ENCODE measurements at regions not wholly inside any gene's neighbourhood (a gene's known extent, or its start where the extent isn't known, plus 50 kb on each side); places are given as distances from the start of the nearest gene placed in this dataset.
A peak's percentile ranks its signal among the peaks of the same experiment; 100 is the strongest.

DNA sequence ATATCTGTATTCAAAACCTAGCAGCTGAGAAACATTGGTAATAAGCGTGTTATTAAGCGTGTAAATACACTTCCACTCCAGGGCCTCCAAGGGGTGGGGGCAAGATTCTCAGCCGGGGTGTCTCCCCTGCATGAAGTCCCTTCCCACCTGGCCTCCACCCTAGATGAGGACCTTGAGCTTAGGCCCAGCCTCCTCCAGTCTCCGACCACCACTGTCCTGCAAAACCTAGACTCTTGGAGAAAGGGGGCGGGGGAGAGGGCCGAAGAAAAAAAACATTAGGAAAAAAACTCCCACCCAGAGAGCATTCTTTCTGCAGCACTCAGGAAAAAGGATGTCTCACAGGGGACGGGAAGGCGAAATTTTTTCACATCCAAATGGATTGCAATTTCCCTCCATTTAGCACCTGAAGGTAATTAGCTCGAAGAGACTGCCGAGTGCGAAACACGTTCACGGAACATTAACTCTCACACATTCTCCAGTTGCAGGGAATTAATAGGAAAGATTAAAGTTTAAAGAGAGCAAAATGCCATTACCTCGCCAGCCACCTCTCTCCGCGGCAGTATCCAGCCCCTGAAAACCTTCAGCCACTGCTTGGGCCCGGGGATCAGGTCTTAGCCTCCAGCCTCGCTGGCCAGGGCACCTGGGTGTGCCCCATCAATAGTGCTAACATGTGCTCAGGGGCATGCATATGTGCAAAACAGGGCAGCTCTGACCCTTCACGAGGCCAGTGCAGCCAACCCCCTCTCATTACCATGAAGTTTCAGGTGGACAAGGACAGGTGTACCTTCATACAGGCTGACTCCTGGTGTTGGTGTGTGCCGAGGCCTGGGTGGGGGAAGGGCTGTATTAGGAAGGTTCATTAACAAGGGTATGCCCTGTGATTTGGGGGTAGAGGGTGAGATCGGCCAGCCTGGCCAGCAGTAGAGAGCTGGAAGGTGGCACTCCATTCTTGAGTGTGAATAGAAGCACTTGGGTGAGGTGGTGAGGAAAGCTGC is 77.2 kb downstream of the HIF1AN start:
- no peak overlapping the region for H3K27ac Mint-ChIP-seq (ENCODE audit: unreplicated experiment)
- no peak overlapping the region for H3K4me3 Mint-ChIP-seq (ENCODE audit: unreplicated experiment)
- peaks cover 61% of the 10 kb centered on the region for H3K27me3 Mint-ChIP-seq (ENCODE audit: unreplicated experiment)
- H3K9me3 Mint-ChIP-seq (ENCODE audit: unreplicated experiment): no peaks in the 10 kb centered on the region
- DNase-seq (ENCODE audit: extremely low spot score, unreplicated experiment): peak; percentile 67
- H3K36me3 Mint-ChIP-seq (ENCODE audit: unreplicated experiment): no peaks in the 10 kb centered on the region
- H3K4me1 Mint-ChIP-seq (ENCODE audit: unreplicated experiment): no peaks in the 10 kb centered on the region
- TF ChIP-seq, protein P1, sequence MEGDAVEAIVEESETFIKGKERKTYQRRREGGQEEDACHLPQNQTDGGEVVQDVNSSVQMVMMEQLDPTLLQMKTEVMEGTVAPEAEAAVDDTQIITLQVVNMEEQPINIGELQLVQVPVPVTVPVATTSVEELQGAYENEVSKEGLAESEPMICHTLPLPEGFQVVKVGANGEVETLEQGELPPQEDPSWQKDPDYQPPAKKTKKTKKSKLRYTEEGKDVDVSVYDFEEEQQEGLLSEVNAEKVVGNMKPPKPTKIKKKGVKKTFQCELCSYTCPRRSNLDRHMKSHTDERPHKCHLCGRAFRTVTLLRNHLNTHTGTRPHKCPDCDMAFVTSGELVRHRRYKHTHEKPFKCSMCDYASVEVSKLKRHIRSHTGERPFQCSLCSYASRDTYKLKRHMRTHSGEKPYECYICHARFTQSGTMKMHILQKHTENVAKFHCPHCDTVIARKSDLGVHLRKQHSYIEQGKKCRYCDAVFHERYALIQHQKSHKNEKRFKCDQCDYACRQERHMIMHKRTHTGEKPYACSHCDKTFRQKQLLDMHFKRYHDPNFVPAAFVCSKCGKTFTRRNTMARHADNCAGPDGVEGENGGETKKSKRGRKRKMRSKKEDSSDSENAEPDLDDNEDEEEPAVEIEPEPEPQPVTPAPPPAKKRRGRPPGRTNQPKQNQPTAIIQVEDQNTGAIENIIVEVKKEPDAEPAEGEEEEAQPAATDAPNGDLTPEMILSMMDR (IDR thresholded peaks at IDR 0.05): no peak

DNA sequence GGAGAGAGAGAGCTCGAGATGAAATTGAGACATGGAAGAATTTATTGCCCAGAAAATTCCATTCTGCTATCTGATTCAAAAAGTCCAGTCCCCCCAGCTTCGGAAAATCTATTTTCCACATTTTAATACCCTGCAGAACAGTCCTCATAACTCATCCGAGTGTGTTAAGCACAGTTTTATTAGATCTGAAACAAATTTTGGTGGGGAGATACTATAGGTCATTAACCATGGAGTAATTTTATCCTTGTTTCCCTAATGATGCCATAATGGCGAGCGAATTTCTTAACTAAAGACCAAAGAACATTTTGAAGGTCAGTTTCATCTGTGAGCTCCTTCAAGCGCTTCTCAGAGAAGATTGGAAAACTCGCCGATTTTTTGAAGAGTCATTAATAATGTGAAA is 78.1 kb downstream of the HIF1AN start:
- TF ChIP-seq, protein P1 (IDR thresholded peaks at IDR 0.05): no peak
- no peaks in the 10 kb centered on the region for H3K36me3 Mint-ChIP-seq (ENCODE audit: unreplicated experiment)
- no peaks in the 10 kb centered on the region for H3K9me3 Mint-ChIP-seq (ENCODE audit: unreplicated experiment)
- H3K4me3 Mint-ChIP-seq (ENCODE audit: unreplicated experiment): no peak overlapping the region
- H3K27me3 Mint-ChIP-seq (ENCODE audit: unreplicated experiment): peaks cover 60% of the 10 kb centered on the region
- DNase-seq (ENCODE audit: extremely low spot score, unreplicated experiment): no peak
- no peak overlapping the region for H3K27ac Mint-ChIP-seq (ENCODE audit: unreplicated experiment)
- no peaks in the 10 kb centered on the region for H3K4me1 Mint-ChIP-seq (ENCODE audit: unreplicated experiment)

DNA sequence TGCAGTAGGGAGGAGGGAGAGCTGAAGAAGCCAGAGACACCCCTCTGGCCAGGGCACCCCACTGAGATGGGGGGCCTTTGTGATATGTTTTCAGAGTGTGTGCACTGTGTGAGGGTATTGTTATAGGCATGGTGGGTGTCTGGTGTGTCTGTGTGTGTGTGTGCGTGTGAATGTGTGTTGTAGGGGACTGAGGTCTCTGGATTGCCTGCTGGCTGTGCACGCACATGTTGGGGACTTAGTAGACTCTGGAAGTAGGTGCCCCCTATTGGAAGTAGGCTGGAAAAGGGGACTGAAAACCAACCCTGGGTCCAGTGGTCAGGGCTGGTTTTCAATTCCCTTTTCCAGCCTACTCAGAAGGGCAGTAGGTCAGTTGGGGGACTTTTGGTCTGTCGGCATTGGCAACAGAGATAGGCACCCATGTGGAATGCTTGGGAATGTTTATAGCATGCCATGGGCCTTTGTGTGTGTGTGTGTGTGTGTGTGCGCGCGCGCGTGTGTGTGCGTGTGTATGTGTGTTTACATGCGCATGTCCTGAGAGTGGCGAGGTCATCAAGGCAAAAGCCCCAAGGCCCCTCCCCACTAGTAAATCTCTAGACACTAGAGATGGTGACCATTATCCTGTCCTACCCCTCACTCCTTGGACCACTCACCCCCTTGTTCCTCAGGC is 78.8 kb downstream of the HIF1AN start:
- peak; percentile 62 for DNase-seq (ENCODE audit: extremely low spot score, unreplicated experiment)
- H3K27me3 Mint-ChIP-seq (ENCODE audit: unreplicated experiment): peaks cover 64% of the 10 kb centered on the region
- no peaks in the 10 kb centered on the region for H3K4me1 Mint-ChIP-seq (ENCODE audit: unreplicated experiment)
- no peaks in the 10 kb centered on the region for H3K36me3 Mint-ChIP-seq (ENCODE audit: unreplicated experiment)
- H3K27ac Mint-ChIP-seq (ENCODE audit: unreplicated experiment): no peak overlapping the region
- no peak overlapping the region for H3K4me3 Mint-ChIP-seq (ENCODE audit: unreplicated experiment)
- no peaks in the 10 kb centered on the region for H3K9me3 Mint-ChIP-seq (ENCODE audit: unreplicated experiment)
- TF ChIP-seq, protein P1 (IDR thresholded peaks at IDR 0.05): no peak

DNA sequence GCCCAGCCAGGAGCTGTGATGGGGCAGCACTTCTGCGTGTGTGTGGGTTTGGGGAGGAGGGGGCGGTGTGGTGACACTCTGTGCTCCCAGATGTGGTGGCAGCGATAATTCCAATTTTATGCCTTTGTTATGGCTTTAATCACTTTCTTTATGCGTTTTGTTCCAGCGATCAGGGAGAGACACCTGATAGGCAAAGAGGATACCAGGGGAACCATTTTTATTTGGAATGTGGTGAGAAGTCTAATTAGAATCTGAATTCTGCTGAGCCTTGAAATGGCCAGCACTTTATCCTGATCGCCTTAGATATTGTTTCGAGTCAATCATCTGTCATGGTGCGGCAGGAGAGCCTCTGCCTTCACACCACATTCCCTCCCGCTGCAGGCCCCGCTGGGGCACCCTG is 79.5 kb downstream of the HIF1AN start:
- Mint-ChIP-seq H3K9me3 (ENCODE audit: unreplicated experiment) (no peaks in the 10 kb centered on the region), H3K27me3 (ENCODE audit: unreplicated experiment) (peaks cover 63% of the 10 kb centered on the region)
- TF ChIP-seq, protein P1 (IDR thresholded peaks at IDR 0.05): no peak

DNA sequence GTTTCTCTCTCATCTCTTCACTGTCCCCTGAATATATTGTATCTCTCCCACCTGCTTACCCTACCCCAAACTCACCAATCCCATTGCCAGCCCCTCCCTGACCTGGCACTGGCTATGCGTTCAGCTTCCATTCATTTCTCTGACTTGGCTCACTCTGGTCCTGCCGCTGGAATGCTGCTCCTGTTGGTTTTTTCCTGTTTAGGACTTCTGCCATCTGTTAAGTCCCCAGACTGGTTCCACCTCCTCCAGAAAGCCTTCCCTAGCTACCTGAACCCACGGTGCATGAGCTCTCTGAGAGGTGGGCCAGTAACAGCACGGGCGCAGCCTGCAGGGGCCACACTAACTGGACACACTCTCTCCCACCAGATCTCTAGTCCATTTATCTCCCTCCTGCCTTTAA is 80.2 kb downstream of the HIF1AN start:
- H3K4me3 Mint-ChIP-seq (ENCODE audit: unreplicated experiment): no peak overlapping the region
- H3K27ac Mint-ChIP-seq (ENCODE audit: unreplicated experiment): no peak overlapping the region
- H3K36me3 Mint-ChIP-seq (ENCODE audit: unreplicated experiment): no peaks in the 10 kb centered on the region
- TF ChIP-seq, protein P1 (IDR thresholded peaks at IDR 0.05): no peak
- no peaks in the 10 kb centered on the region for H3K9me3 Mint-ChIP-seq (ENCODE audit: unreplicated experiment)
- H3K27me3 Mint-ChIP-seq (ENCODE audit: unreplicated experiment): peaks cover 59% of the 10 kb centered on the region
- DNase-seq (ENCODE audit: extremely low spot score, unreplicated experiment): no peak
- H3K4me1 Mint-ChIP-seq (ENCODE audit: unreplicated experiment): no peaks in the 10 kb centered on the region

More for the DNA sequence above, 79.5 kb downstream of the HIF1AN start:
- H3K4me3 Mint-ChIP-seq (ENCODE audit: unreplicated experiment): no peak overlapping the region
- DNase-seq (ENCODE audit: extremely low spot score, unreplicated experiment): no peak
- H3K4me1 Mint-ChIP-seq (ENCODE audit: unreplicated experiment): no peaks in the 10 kb centered on the region
- no peaks in the 10 kb centered on the region for H3K36me3 Mint-ChIP-seq (ENCODE audit: unreplicated experiment)
- H3K27ac Mint-ChIP-seq (ENCODE audit: unreplicated experiment): no peak overlapping the region
